Lung (tissue), 11 donors: ENCODE measurements at regions not wholly inside any gene's neighbourhood (a gene's known extent, or its start where the extent isn't known, plus 50 kb on each side); places are given as distances from the start of the nearest gene placed in this dataset.
A peak's percentile ranks its signal among the peaks of the same experiment; 100 is the strongest.

Experiments used
- ATAC-seq: fragments of 200-7000 bp; cut with Tn5 transposase; one replicate; pipeline ENCODE4 v1.9.1; 2020; ENCODE audit warnings: moderate number of reproducible peaks; ENCODE audit not compliant: insufficient read depth, low FRiP score
- DNase-seq, 3 donors: peaks; one replicate each; pipeline ENCODE4 v3.0.0-alpha.2; 2013 to 2017
- H3K27ac ChIP-seq, 2 donors: one replicate each; pipeline ENCODE4 v1.5.1; 2013; ENCODE audit warnings: mild to moderate bottlenecking in 2 of 2, moderate library complexity in 2 of 2, control low read depth in 1 of 2, inconsistent platforms in 1 of 2, low read depth in 1 of 2, low read length in 1 of 2
- H3K27me3 ChIP-seq, 3 donors: one replicate each; pipeline ENCODE4 v1.5.1; 2013; ENCODE audit warnings: low read length in 2 of 3; ENCODE audit not compliant: control insufficient read depth in 3 of 3, insufficient read depth in 3 of 3
- H3K36me3 ChIP-seq, 4 donors: one replicate each; pipeline ENCODE4 v1.5.1; 2013; ENCODE audit warnings: low read length in 4 of 4, mild to moderate bottlenecking in 1 of 4, moderate library complexity in 1 of 4; ENCODE audit not compliant: control insufficient read depth in 4 of 4, insufficient read depth in 4 of 4
- H3K4me1 ChIP-seq, 5 donors: one replicate each; pipeline ENCODE4 v1.5.1; 2013; ENCODE audit warnings: low read length in 5 of 5, mild to moderate bottlenecking in 2 of 5, moderate library complexity in 1 of 5; ENCODE audit not compliant: control insufficient read depth in 5 of 5, insufficient read depth in 5 of 5
- H3K4me3 ChIP-seq: one replicate; pipeline ENCODE4 v1.5.1; 2013; ENCODE audit warnings: mild to moderate bottlenecking, control low read depth, moderate library complexity
- H3K9ac ChIP-seq, 2 donors: one replicate each; pipeline ENCODE4 v1.5.1; 2013; ENCODE audit warnings: low read length in 2 of 2, control low read depth in 1 of 2; ENCODE audit not compliant: insufficient read depth in 1 of 2
- H3K9me3 ChIP-seq, 4 donors: one replicate each; pipeline ENCODE4 v1.5.1; 2013; ENCODE audit warnings: low read length in 3 of 4, mild to moderate bottlenecking in 1 of 4, moderate library complexity in 1 of 4; ENCODE audit not compliant: control insufficient read depth in 4 of 4, insufficient read depth in 3 of 4
- WGBS, 2 donors: extraction: QIAGEN DNeasy Blood & Tissue Kit; methylation state at CpG; one replicate each; pipeline ENCODE4 v1.1.7; 2013; 5-methylcytosine and 5-hydroxymethylcytosine counted together
- TF ChIP-seq, protein P1 (sequence below): IDR thresholded peaks from 2 replicates; pipeline ENCODE4 v1.5.1; 2012; ENCODE audit warnings: mild to moderate bottlenecking; ENCODE audit errors: control extremely low read depth, extremely low read depth
- donor health status: control.
- donor health status: control.
- donor health status: Bipolar disorder and iron deficiency.
- donor health status: healthy.
- donor health status: DM: yes; HTN: yes; CAD: no.

DNA sequence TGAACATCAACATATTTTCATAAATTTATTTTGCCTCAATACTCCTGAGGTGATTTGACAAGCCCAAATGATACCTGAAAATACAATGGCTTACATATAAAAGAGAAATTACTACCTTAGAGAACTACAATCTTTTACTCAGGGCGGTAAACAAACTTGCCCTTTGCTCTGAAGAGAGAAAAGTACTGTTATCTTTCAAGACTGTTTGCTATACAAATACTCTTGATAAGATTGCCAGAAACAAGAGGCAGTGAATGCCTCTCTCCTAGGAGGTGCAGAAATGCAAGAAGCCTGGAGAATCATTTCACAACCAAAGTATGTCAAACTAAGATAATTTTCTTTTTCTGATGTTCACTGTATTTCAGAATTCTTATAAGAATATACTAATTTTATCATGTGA, 160.3 kb downstream of the ALX1 start:
- Histone ChIP-seq H3K27ac (no peak overlapping the region), H3K9me3 (peaks cover 0 to 4% (median 0%) of the 10 kb centered on the region in 4 donors), H3K9ac (no peak overlapping the region), H3K4me3 (no peak overlapping the region), H3K4me1 (no peaks in the 10 kb centered on the region), H3K27me3 (no peaks in the 10 kb centered on the region), H3K36me3 (no peaks in the 10 kb centered on the region)
- TF ChIP-seq, protein P1, sequence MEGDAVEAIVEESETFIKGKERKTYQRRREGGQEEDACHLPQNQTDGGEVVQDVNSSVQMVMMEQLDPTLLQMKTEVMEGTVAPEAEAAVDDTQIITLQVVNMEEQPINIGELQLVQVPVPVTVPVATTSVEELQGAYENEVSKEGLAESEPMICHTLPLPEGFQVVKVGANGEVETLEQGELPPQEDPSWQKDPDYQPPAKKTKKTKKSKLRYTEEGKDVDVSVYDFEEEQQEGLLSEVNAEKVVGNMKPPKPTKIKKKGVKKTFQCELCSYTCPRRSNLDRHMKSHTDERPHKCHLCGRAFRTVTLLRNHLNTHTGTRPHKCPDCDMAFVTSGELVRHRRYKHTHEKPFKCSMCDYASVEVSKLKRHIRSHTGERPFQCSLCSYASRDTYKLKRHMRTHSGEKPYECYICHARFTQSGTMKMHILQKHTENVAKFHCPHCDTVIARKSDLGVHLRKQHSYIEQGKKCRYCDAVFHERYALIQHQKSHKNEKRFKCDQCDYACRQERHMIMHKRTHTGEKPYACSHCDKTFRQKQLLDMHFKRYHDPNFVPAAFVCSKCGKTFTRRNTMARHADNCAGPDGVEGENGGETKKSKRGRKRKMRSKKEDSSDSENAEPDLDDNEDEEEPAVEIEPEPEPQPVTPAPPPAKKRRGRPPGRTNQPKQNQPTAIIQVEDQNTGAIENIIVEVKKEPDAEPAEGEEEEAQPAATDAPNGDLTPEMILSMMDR: no peak
- DNase-seq (peak in 1 of 3 donors; percentile 44), ATAC-seq (peak; percentile 83)
- WGBS, 2 donors: 74 to 85% methylated on average over 1 of the region's 1 CpG

DNA sequence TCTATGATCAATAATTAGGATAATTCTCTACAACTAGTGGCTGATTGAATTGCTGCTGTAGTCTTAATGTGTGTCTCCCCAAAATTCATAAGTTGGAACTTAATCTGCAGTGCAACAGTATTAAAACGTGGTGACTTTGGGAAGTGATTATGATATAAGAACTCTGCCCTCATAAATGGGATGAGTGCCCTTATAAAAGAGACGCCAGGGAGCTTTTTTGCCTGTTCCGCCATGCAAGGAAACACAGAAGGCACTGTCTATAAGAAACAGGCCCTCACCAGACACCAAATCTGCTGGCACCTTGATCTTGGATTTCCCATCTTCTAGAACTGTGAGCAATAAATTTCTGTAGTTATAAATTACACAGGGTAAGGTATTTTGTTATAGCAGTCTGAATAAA, 161.0 kb downstream of the ALX1 start:
- DNase-seq (no peak), ATAC-seq (no peak)
- Histone ChIP-seq H3K27me3 (peaks cover 0 to 4% (median 2%) of the 10 kb centered on the region in 3 donors), H3K9ac (no peak overlapping the region), H3K9me3 (peaks cover 0 to 4% (median 0%) of the 10 kb centered on the region in 4 donors), H3K36me3 (no peaks in the 10 kb centered on the region), H3K27ac (no peak overlapping the region), H3K4me3 (no peak overlapping the region), H3K4me1 (no peaks in the 10 kb centered on the region)
- TF ChIP-seq, protein P1: no peak
- WGBS, 2 donors: 72 to 74% methylated on average over 3 of the region's 3 CpGs

DNA sequence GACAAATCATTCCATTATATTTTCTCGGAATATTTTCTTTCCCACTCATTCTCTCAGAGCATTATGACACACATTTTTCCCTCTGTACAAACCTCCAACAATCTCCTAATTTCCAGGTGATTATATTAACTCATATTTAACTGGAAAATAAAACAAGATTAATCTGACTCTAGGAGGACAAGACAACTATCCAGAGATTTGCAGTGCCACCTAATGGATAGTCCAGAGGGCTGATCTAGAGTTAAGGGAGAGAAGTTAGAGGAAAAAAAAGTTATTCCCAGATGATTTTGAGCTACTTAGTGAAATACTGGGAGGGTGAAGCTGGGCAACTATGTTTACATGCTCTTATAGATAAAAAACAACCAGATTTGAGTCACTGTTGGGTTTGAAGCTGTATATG, 161.7 kb downstream of the ALX1 start:
- no peak overlapping the region for H3K9ac ChIP-seq
- WGBS, 2 donors: 80 to 86% methylated on average over 1 of the region's 1 CpG

More for the DNA sequence above, 161.7 kb downstream of the ALX1 start:
- peak in 2 of 3 donors; percentile 42 to 51 for DNase-seq
- peaks cover 0 to 8% (median 2%) of the 10 kb centered on the region in 3 donors for H3K27me3 ChIP-seq
- H3K27ac ChIP-seq: no peak overlapping the region
- no peak for ATAC-seq
- H3K9me3 ChIP-seq: peaks cover 0 to 4% (median 0%) of the 10 kb centered on the region in 4 donors
- no peaks in the 10 kb centered on the region for H3K36me3 ChIP-seq
- TF ChIP-seq, protein P1: no peak
- no peaks in the 10 kb centered on the region for H3K4me1 ChIP-seq
- H3K4me3 ChIP-seq: no peak overlapping the region
